Esophagus squamous epithelium (tissue), 5 donors: ENCODE measurements at regions not wholly inside any gene's neighbourhood (a gene's known extent, or its start where the extent isn't known, plus 50 kb on each side); places are given as distances from the start of the nearest gene placed in this dataset.

Source experiments
- DNase-seq: peaks from one replicate; lab custom pipeline; 2025; lab: John Stamatoyannopoulos, UW
- H3K27ac ChIP-seq, 4 donors: fragments of 200-600 bp; sonication (generic); one replicate each; pipeline ENCODE4 v1.5.1; 2016 to 2019; ENCODE audit warnings: mild to moderate bottlenecking in 1 of 4
- H3K27me3 ChIP-seq, 4 donors: fragments of 200-600 bp; sonication (generic); 1 replicate in 3 of 4; 2 replicates in 1 of 4; pipeline versions ENCODE4 v1.5.1 to v1.6.0; 2017 to 2021; ENCODE audit warnings: antibody characterized with exemption in 1 of 4
- H3K36me3 ChIP-seq, 3 donors: fragments of 200-600 bp; sonication (generic); one replicate each; pipeline ENCODE4 v1.5.1; 2016 to 2019
- H3K4me1 ChIP-seq, 3 donors: fragments of 200-600 bp; sonication (generic); one replicate each; pipeline ENCODE4 v1.5.1; 2017 to 2019
- H3K4me3 ChIP-seq, 4 donors: fragments of 200-600 bp; sonication (generic); 1 replicate in 3 of 4; 2 replicates in 1 of 4; pipeline ENCODE4 v1.5.1; 2016 to 2019; ENCODE audit warnings: mild to moderate bottlenecking in 2 of 4, moderate library complexity in 1 of 4
- H3K9me3 ChIP-seq, 3 donors: fragments of 200-600 bp; sonication (generic); one replicate each; pipeline ENCODE4 v1.5.1; 2016 to 2019
- CTCF ChIP-seq, 6 experiments: fragments of 450-650 bp in 4 of 6; fragments of 200-600 bp in 2 of 6; sonication (generic) in 2 of 6; IDR thresholded peaks; one replicate each; pipeline ENCODE4 v1.5.1; 2016 to 2019; ENCODE audit warnings: antibody characterized with exemption in 6 of 6, mild to moderate bottlenecking in 4 of 6, moderate library complexity in 4 of 6
- POLR2A ChIP-seq, 4 donors: fragments of 450-650 bp; IDR thresholded peaks; one replicate each; pipeline ENCODE4 v1.6.1; 2017; ENCODE audit warnings: antibody characterized with exemption in 4 of 4, mild to moderate bottlenecking in 4 of 4, moderate library complexity in 3 of 4
- WGBS, 2 donors: methylation state at CpG; one replicate each; pipeline ENCODE4 v1.1.5; 2018; 5-methylcytosine and 5-hydroxymethylcytosine counted together
- intact Hi-C: fragments of 100-400 bp; cut with DNase I; formaldehyde crosslinking; loops from one replicate; pipeline ENCODE4 v1.15.0; 2022
- small RNA-seq, 4 donors: library from RNA; depleted of rRNA; stranded (forward); fragments of <200 nt; gene quantifications; one replicate each; pipeline ENCODE3, GENCODE V24; 2016
- donor health status: DM: yes; HTN: yes; CAD: no.

DNA sequence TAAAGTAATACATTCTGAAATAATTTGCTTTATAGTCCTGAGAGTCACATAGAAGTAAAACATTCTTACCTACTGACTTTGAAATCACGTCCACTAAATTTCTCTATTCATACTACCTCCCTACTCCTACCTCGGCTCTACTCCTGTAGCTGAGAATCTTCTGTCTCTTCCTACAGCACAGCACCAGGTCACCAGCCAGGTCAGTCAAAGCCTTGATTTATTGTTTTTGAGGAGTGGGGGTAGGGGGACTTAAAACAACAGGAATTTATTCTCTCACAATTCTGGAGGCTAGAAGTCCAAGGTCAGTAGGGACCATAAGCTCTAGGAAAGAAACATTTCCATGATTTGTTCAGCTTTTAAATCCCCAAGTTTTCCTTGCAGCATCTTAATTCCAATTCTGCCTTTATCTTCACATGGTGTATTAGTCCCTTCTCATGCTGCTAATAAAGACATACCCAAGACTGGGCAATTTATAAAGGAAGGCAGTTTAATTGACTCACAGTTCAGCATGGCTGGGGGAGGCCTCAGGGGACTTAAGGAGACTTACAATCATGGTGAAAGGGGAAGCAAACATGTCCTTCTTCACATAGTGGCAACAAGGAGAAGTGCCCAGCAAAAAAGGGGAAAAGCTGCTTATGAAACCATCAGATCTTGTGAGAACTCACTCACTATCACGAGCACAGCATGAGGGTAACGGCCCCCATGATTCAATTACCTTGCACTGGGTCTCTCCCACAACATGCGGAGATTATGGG, 49.6 kb upstream of the CCNG1 start:
- H3K4me3 ChIP-seq, result no peak overlapping the region
- DNase-seq, result no peak
- no peak overlapping the region for H3K27ac ChIP-seq
- H3K4me1 ChIP-seq, result peaks cover 0 to 8% (median 0%) of the 10 kb centered on the region in 3 donors
- intact Hi-C loops, result no loop called here
- TF ChIP-seq CTCF (IDR thresholded peaks at IDR 0.05) (no peak), POLR2A (IDR thresholded peaks at IDR 0.05) (no peak)
- H3K36me3 ChIP-seq, result no peaks in the 10 kb centered on the region
- 75 to 82% methylated on average over 5 of the region's 5 CpGs for WGBS, 2 donors
- no peaks in the 10 kb centered on the region for H3K27me3 ChIP-seq
- peaks cover 0 to 6% (median 0%) of the 10 kb centered on the region in 3 donors for H3K9me3 ChIP-seq

Small RNAs in the stretch of these regions (small RNA-seq; reads per million reads assigned to genes)
- gene RNU6-164P, result 0 reads per million in 4 donors
